ENCODE measurements at regions not wholly inside any gene's neighbourhood (a gene's known extent, or its start where the extent isn't known, plus 50 kb on each side); places are given as distances from the start of the nearest gene placed in this dataset.

GRCh38 chr2:114261366-114261765 is 181.1 kb upstream of the DPP10 start:
- TF ChIP-seq SMC3 (conservative IDR thresholded peaks at IDR 0.05; ENCODE audit: poor library complexity): no peak
- no peak for TF ChIP-seq EZH2 (IDR thresholded peaks at IDR 0.05; ENCODE audit: borderline replicate concordance, insufficient read depth, low read length, poor library complexity, severe bottlenecking)
- TF ChIP-seq CTCF (IDR thresholded peaks at IDR 0.05; ENCODE audit: poor library complexity, severe bottlenecking): no peak
- no peak for TF ChIP-seq REST (IDR thresholded peaks at IDR 0.05; ENCODE audit: borderline replicate concordance)
- TF ChIP-seq POLR2AphosphoS5 (IDR thresholded peaks at IDR 0.05): no peak
- TF ChIP-seq TAF1 (IDR thresholded peaks at IDR 0.05; ENCODE audit: low read depth): no peak
- no peak for TF ChIP-seq RAD21 (conservative IDR thresholded peaks at IDR 0.05)
- TF ChIP-seq EP300 (conservative IDR thresholded peaks at IDR 0.05; ENCODE audit: poor library complexity, severe bottlenecking): no peak
- no peak for TF ChIP-seq MXI1 (conservative IDR thresholded peaks at IDR 0.05; ENCODE audit: poor library complexity, severe bottlenecking)
